HG03565 (cell line): ENCODE measurements at regions not wholly inside any gene's neighbourhood (a gene's known extent, or its start where the extent isn't known, plus 50 kb on each side); places are given as distances from the start of the nearest gene placed in this dataset.

Experiments
- ATAC-seq: cut with Tn5 transposase; IDR thresholded peaks from one replicate; pipeline ENCODE4 v1.9.1; 2021; ENCODE audit warnings: mild to moderate bottlenecking, moderate library complexity; ENCODE audit not compliant: unreplicated experiment

DNA sequence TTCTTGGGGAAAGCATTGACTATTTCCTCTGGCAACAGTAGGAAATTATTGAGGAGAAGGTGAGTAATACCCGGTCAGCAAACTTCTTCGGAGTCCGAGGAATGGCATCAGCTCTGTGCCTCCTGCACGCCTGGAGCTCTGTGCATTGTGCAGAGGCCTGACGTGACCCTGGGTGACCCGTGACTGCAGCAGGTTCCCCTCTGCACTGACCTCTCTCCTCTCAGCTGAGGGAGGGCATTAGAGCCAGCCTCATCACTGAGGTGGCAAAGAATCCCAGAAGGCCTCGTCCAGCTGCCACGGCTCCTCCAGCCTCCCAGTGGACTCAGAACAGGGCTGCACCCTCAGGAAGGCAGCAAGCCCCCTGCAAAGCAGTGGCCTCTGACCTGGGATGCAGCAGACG is 502.9 kb downstream of the CD83 start:
- ATAC-seq, result no peak

DNA sequence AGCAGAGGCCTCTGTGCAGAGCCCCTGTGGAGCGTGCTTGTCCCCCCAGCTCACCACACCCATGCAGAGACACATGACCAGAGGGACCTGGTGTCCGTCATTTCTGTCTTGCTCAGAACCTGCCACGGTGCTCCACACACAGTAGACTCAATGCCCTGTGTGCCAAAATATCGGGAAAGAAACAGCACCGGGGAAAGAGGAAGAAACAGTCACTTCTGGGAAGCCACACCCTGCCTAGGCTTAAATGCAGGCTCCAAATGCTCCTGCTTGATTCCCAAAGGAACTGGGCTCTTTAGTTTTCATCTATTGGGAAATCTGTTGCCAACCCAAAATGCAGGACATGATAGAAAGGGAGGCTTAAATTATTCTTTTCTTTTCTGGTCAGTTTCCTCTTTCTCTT is 503.9 kb downstream of the CD83 start:
- no peak for ATAC-seq

DNA sequence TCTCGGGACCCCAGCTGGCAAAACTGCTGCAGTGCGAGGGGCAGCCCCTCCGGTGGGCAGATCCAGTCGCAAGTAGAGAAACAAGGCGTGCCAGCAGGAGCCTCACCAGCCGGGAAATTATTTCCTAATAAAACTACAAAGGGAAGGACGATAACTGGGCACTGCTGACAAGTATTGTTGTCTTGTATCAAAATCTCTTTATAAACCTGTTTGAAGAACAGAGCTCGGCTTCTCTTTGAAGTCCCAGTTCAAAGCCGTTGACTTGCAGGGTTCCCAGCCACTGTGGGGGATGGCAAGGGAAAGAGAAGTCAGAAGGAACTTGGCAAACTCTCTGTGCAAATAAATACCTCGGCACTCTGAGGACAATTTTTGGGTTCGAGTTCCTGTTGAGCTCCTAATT is 504.5 kb downstream of the CD83 start:
- no peak for ATAC-seq

DNA sequence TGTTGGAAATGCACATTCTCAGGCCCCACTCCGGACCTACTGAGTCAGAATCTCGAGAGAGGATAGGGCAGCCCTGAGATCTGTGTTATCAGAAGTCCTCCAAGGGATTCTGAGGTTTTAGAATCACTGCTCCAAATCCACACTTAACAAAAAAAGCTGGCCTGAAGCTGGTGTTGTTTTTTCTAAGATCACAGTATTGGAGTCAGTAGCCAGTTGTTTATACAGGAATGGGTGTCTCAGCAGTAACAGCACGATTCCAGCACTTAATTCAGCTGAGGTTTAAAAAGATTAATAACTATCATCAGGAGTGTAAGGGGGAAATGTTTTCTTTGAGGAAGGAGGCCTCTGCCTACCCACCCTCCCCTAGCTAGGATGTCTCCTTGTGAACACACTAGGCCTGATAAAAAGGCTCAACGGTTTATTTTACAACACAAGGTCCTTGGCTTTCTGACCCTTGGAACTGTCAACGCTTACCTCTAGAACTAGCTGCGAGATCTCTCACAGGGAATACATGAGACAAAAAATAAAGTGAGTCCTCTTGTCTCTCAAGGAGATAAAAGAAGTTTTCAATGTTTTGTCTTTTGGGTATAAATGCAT is 505.4 kb downstream of the CD83 start:
- no peak for ATAC-seq

DNA sequence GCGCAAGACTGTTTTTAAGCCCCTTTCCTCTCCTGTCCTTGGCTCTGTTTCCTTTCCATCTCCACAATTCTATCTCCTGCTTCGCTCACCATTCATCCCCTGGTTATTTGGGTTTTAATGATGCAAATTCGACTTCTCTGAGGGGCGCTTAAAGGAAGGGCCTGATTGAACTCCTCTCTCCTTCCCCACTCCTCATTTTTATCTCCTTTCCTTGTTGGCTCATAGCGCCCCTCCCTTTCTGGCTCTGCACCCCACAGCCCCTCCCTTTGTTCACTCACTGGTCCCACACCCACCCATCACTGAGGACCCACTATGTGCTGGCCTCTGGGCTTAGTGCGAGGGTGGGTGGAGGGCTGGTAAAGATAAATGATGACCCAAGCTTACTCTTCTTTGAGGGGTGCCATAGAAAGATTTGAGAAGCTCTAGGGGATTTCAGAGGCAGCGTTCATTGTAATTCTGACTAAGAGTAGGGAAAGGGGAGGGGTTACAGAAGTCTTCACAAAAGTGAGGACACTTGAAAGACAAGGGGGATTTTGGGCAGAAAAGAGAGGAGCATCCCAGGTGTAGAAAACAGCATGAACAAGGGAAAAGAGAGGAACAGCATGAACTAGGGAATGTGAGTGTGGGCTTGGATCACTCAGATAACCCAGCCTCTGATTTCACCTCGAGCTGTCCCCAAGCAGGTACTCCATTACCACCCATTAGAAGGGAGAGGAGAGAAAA is 507.8 kb downstream of the CD83 start:
- ATAC-seq, result no peak

DNA sequence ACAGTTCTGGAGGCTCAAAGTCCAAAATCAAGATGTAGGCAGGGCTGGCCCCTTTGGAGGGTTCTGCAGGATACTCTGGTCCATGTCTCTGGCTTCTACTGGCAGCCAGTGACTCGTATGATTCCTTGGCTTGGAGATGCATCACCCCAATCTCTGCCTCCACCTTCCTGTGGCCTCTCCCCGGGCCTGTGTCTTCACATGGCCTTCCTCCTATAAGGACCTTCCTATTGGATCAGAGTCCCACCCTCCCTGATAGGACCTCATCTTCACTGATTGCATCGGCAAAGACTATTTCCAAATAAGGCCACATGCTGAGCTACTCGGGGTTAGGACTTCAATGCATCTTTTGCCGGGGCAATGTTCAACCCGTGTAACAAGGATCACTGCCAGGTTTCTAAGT is 509.0 kb downstream of the CD83 start:
- ATAC-seq, result no peak

DNA sequence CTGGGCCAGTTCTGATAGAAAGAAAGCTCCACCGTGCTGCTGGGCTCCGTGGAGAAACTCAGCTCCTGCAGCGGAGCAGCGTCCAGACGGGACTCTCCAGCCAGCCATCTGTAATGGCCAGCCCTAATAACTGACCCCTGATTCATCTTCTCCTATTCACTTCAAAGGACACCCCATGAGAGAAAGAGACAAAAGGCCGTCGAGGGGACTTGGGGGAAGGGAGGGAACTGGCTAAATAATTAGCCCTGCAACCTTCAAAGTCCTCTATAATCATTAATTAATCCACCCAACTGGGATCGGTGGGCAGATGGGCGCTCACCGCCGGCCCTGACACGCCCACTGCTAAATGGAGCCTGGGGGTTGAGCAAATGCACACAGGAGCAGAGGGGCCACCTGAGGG is 512.4 kb downstream of the CD83 start:
- ATAC-seq, result no peak

DNA sequence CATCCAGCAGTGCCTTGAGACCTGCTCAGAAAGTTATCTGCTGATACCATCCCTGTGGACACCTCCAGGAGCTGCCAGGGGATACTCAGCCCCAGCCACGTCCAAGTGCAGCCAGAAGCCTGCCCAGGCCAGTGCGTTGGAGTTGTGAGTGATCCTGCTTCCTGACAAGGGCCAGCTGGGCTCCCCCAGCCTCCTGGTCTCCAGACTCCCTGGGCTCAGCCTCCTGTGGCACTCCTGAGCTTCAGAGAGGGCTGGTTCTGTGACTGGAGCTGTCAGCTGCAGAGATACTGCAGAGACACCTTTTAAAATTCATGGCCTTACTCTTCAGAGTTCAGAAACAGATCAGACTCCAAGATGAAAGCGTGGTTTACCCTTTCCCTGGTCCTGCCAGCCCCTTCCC is 515.9 kb downstream of the CD83 start:
- no peak for ATAC-seq

DNA sequence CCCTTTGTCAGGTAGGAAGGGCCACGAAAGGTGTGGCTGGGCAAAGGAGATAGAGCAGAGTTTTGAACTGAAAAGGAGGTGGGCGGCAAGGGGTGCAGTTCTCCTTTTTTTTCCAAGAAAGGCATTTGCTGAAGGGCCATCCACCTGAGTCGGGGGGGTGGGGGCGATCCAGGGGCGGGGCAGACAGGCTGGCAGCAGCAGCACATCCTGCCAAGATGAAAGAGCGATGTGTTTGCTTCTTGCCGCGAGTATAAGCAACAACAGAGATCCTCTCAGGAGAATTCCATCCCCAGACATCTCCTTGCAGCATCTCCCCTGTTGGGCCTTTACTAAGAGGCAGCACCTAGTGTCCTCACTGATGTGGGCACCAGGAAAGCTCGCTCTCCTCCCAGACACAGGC is 516.5 kb downstream of the CD83 start:
- no peak for ATAC-seq

DNA sequence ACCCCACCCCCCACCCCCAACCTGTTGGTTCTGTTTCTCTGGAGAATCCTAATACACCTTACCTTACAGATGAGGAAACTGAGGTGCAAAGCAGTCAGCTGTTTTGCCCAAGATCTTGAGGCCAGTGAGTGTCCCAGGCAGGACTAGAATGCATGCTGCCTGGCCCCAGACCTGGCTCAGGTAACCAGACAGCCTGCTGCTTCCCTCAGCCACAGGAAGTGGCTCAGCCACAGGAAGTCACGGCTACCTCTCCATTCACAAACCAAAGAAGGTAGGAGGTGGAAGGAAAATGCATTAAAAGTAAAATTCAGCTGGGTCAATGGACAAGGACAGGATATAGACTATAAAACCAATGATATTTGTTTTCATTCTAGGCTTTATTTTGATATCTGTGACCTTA is 517.6 kb downstream of the CD83 start:
- ATAC-seq, result no peak

DNA sequence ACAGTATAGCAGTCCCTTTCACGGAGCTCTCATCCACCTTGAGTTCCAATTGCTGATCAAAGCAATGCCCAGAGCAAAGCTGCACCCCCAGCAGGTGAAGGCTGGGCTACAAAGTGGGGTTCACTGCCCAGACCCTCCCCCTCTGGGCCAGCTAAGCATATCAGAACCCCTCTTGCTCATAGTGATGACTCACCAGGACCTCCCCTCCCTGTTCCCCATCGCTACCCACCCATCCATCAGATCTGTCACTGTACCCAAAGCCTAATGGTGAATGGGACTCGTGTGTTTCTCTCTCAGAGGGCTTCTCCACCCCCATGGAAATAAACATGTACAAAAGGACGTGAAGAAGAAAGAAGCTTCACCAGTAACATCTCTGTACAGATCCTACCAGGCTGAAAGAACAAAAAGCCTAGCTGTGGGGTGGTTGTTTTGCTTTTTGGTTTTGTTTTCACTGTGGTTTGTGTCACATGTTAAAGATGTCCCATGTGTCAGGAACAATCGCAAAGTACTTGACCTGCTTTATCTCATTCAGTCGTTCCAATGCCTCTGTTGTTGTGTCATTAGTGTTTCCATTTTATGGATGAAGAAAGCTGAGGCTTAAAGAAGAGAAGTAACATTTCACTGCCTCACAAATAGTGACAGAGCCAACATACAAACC is 518.5 kb downstream of the CD83 start:
- no peak for ATAC-seq

DNA sequence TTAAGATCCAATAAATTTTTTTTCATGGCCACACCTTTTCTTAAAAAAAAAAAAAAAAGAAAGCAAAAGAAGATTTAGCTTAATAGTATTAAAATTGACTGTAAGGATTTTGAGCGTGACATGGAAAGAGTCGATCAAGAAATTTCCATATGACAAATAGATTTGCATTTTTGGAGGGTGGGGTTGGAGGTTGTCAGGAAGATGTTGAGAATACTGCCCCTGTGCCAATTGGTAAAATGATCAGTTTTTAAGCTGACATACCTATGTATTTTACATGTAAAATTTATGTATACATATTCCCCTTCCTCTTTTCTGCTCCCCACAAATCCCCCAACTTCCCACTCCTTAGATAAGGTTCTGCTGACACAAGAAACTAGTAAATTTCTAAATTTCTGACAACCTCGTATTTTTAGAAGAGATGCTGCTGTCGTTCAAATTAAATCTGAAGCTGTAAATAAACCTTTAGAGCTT is 520.9 kb downstream of the CD83 start:
- ATAC-seq, result no peak

DNA sequence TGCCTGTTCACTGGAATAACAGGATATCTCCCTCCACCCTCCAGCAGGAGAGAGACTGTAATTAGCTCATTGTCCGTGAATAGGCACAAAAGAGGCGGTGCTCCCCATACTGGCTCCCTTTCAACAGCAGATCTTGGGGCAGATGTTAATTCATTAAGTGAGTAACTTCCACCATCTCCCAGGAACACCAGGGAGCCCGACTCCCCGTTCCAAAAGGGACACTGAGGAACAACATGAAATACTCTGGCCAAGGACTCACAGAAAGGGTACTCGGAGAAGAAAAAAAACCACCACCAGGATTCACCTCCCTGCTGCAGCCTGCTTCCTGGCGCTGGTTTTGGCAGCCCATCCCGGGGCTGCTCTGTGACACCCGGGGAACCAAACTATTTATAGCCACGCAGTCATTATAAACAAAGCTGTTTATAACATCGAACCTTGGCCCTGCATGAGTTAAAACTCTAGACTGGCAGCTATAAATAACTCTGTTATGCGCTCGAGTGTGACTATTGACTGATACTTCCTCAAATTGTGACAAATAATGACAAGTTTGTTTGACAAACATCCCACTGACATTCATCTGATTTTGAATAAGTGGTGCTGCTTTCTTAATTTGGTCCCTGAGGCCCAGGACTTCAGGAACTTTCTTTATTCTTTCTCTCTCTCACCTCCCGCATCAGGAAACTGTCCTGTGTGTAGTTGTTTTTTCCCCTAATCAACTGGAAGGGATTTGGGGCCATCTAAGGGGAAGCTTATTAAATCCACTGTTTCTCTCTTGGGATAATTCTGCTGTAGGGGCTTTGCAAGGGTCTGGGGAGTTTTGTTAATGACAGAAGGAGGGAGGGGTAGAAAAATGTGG is 521.6 kb downstream of the CD83 start:
- ATAC-seq, result no peak

DNA sequence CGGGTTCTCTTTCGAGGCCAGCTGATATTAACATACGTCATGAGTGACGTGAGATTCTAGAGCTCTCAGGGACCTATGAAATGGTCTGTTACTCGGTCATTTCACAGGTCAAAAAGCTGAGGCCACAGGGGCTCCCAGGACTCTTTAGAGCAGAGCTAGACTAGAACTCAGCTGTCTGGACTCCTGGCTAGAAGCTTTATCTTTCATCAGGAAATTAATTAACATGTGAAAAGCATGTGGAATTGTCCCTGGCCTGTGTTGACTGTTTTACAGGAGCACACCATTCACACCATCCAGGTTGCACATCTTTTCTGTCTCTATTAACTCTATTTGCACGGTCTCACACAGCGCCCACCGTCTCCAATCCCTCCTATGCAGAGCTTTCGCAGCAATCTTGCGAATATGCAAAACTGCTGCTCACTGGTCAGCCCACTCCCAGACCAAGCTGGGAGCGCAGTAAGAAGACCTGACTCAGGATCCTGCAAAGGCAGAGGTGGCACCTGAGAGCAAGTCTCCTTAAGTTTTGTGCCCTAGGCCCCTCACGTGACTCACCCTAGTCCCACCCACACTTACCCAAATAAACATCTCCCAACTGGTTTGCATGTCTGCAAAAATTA is 522.5 kb downstream of the CD83 start:
- no peak for ATAC-seq

DNA sequence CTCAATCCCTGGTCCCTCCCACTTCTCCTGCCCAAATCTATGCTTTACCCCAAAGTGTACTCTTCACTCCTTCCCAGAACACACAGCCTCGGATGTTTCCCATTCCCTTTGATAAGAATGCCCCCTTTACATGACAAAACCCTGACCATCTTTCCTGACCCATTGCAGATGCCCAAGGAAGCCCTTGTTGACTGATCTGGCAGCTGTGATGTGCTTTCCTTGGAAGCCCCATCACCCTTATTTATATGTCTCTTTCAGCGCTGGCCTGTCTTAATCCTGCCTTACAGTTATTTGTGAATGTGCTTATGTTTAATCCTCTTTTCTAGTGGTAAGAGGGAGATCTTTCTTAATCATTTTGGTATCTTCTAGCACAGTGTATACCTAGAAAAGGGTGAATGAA is 523.1 kb downstream of the CD83 start:
- ATAC-seq, result no peak

DNA sequence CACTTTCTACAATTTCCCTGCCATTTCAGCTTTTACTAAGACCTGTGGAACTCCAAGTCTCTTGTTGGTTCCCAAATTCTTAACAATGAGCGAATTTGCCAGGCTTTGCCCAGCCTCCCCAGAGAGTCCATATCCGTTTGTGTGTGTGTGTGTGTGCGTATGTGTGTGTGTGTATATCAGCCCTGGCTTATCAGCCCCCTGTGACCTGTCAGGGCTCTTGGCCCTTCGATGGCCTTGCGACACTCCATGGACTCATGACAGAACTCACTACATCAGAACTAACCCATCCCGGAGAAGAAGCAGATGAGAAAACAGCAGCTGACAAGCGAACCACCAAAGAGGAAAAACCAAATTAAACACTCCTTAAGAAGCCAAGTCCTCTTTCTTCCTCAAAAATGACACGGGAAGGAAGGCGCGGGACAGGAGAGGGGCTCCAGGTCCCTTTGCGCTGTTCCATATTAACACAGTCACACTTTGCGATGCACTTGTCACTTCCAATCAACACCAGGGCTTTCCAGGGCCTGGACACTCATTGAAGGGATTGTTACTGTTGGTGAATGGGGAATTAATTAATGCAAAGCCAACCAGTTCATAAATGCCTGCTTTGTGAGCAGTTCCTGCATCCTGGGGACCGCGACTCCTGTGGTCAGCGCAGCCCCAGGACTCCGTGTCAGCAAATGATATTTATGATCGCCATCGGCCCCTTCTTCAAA is 524.0 kb downstream of the CD83 start:
- no peak for ATAC-seq

DNA sequence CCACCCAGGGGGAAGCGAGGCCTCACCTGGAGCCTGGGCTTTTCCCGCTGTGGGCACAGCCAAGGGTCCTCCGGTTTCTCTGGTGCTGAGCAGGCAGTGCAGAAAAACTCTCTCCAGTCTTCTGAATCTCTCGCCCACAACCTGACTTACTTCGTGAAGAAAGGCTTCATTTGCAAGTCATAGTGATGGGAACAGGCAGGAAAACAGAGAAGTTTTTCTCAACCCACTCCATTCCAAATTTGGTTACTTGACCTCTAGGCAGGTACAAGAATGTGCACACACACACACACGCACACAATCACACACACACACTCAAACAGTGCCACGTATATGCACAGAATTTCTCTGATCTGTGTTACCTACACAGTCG is 524.5 kb downstream of the CD83 start:
- ATAC-seq, result no peak

DNA sequence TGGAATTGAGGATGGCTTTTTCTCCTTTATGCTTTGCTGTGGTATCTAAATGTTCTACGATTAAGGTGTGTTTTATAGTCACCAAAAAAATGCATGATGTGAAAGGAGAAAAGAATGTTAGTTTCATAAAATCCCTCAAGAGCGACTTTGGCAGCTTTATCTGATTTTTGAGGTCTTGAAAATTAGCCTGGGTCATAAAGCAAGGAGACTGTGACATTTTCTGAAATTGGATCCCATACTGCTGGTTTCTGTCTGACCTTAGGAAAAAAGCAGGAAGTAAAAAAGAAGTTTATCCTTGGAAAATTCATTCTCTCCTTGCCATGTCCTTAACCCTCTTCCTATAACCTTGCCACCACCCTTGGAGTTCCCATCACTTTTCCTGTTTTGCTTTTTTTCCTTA is 525.3 kb downstream of the CD83 start:
- ATAC-seq, result no peak

DNA sequence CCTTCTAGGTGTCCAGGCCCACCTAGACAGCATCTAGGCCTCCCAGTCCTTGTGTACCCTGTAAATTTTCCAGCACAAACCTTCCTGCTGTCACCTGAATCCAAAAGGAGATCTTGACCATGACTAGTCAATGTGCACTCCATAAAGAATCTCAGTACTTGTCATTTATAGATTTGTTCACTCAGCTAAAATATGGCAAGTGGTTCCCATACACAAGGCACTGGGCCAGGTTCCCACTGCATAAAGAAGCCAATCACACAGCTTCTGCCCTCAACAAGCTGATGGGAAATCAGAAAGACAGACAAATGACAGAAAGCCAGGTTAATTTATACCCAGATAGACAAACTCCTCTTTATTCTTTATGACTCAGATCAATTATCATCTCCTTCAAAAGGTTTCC is 526.8 kb downstream of the CD83 start:
- no peak for ATAC-seq

DNA sequence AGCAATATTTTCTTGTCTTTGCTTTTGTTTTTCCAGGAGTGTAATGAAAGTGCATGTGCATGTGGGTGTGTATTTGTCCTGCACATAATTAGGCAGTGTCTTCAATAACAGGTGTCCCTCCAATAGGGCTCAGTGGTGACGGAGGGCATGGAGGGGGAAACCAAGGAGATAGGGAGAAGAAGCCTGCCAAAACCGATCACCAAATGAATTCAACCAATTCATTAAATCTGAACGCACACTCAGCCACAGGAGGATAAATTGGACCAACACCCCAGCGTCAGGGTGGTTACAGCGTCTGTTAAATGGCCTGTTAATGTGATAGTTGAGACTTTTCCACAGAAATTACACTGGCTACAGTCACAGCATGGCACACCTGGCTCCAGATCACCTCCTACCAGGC is 527.6 kb downstream of the CD83 start:
- ATAC-seq, result no peak
